ENCODE measurements at regions not wholly inside any gene's neighbourhood (a gene's known extent, or its start where the extent isn't known, plus 50 kb on each side); places are given as distances from the start of the nearest gene placed in this dataset.

DNA sequence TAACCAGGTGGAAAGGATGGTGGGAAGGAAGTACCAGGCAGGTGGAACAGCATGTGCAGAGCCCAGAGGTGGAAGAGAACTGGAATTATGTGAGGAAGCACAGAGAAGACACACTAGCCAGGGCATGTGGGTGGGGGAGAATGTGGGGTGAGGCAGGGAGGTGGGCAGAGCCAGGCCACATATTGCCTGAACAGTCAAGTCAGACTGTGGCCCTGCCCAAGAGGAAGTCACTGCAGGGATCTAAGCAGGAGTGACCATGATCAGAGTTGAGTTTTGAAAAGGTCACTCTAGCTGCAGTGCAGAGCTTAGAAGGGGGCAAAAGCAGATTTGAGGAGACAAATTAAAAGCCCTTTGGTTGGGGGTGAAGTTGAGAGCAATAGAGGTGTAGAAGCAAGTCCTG is 114.0 kb upstream of the SLC38A2 start:
- H3K27me3 ChIP-seq (ENCODE audit: control insufficient read depth, insufficient read depth, low read length) = no peaks in the 10 kb centered on the region
- TF ChIP-seq CTCF (IDR thresholded peaks at IDR 0.05; ENCODE audit: borderline replicate concordance, extremely low read depth, insufficient read depth) = no peak
- no peaks in the 10 kb centered on the region for H3K9me3 ChIP-seq (ENCODE audit: control insufficient read depth in 2 of 3, insufficient read depth in 1 of 3, low read length in 3 of 3)
- no peak overlapping the region for H3K4me3 ChIP-seq (ENCODE audit: low read length in 3 of 3)
- DNase-seq = no peak
- intact Hi-C loops (cut with DNase I) = no loop called here
- no peaks in the 10 kb centered on the region for H3K36me3 ChIP-seq (ENCODE audit: control insufficient read depth in 2 of 3, insufficient read depth in 3 of 3, low read length in 3 of 3)
- H3K4me1 ChIP-seq (ENCODE audit: control insufficient read depth in 2 of 3, insufficient read depth in 2 of 3, low read depth in 1 of 3, low read length in 3 of 3) = no peaks in the 10 kb centered on the region
- no peak for FAIRE-seq
- H3K27ac ChIP-seq (ENCODE audit: low read depth in 2 of 2, low read length in 2 of 2) = no peak overlapping the region
- no peak overlapping the region for H3K9ac ChIP-seq (ENCODE audit: low read length in 3 of 3)

DNA sequence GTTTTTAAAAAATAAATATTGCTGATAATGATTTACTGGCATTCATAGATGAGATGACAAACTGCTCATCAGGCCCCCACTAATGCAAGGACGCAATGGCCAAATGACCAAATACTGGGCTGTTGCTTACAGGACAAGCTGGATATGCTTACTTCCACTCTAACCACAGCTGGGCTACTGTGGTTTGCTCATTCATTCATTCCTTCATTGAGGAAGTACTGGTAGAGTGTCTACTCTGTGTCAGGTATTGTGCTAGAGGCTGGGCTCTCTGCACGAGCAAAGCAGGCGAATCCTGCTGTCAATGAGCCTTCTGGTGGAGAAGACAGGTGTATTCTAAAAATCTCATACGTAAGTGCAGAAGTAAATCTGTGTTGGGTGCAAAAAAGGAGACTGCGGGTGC is 113.3 kb upstream of the SLC38A2 start:
- H3K9me3 ChIP-seq (ENCODE audit: control insufficient read depth in 2 of 3, insufficient read depth in 1 of 3, low read length in 3 of 3) = no peaks in the 10 kb centered on the region
- H3K4me1 ChIP-seq (ENCODE audit: control insufficient read depth in 2 of 3, insufficient read depth in 2 of 3, low read depth in 1 of 3, low read length in 3 of 3) = no peaks in the 10 kb centered on the region
- no peak for TF ChIP-seq CTCF (IDR thresholded peaks at IDR 0.05; ENCODE audit: borderline replicate concordance, extremely low read depth, insufficient read depth)
- FAIRE-seq = no peak
- H3K4me3 ChIP-seq (ENCODE audit: low read length in 3 of 3) = no peak overlapping the region
- H3K27me3 ChIP-seq (ENCODE audit: control insufficient read depth, insufficient read depth, low read length) = no peaks in the 10 kb centered on the region
- H3K27ac ChIP-seq (ENCODE audit: low read depth in 2 of 2, low read length in 2 of 2) = no peak overlapping the region
- no peak overlapping the region for H3K9ac ChIP-seq (ENCODE audit: low read length in 3 of 3)
- intact Hi-C loops (cut with DNase I) = no loop called here
- DNase-seq = no peak
- H3K36me3 ChIP-seq (ENCODE audit: control insufficient read depth in 2 of 3, insufficient read depth in 3 of 3, low read length in 3 of 3) = no peaks in the 10 kb centered on the region

- no peak overlapping the region for H3K4me3 ChIP-seq (ENCODE audit: low read length in 3 of 3)
- no peaks in the 10 kb centered on the region for H3K4me1 ChIP-seq (ENCODE audit: control insufficient read depth in 2 of 3, insufficient read depth in 2 of 3, low read depth in 1 of 3, low read length in 3 of 3)
- H3K9ac ChIP-seq (ENCODE audit: low read length in 3 of 3) = no peak overlapping the region
- no peak for DNase-seq
- FAIRE-seq = no peak
- intact Hi-C loops (cut with DNase I) = no loop called here
- H3K9me3 ChIP-seq (ENCODE audit: control insufficient read depth in 2 of 3, insufficient read depth in 1 of 3, low read length in 3 of 3) = no peaks in the 10 kb centered on the region
- no peak overlapping the region for H3K27ac ChIP-seq (ENCODE audit: low read depth in 2 of 2, low read length in 2 of 2)
- H3K36me3 ChIP-seq (ENCODE audit: control insufficient read depth in 2 of 3, insufficient read depth in 3 of 3, low read length in 3 of 3) = no peaks in the 10 kb centered on the region
- TF ChIP-seq CTCF (IDR thresholded peaks at IDR 0.05; ENCODE audit: borderline replicate concordance, extremely low read depth, insufficient read depth) = no peak
- no peaks in the 10 kb centered on the region for H3K27me3 ChIP-seq (ENCODE audit: control insufficient read depth, insufficient read depth, low read length)
Observed at GRCh38 chr12:46484396-46485061, 112.0 kb upstream of the SLC38A2 start.

All from kidney (tissue), 13 donors.